Stimulated activated CD4-positive, alpha-beta T cell treated with anti-CD3 and anti-CD28 coated beads, Interleukin-15, amount 100 ng/mL, for 24 hours (primary cell): ENCODE measurements at regions not wholly inside any gene's neighbourhood (a gene's known extent, or its start where the extent isn't known, plus 50 kb on each side); places are given as distances from the start of the nearest gene placed in this dataset.

ENCODE experiments used
- DNase-seq: peaks from one replicate; pipeline ENCODE4 v3.0.0-alpha.2; 2020

DNA sequence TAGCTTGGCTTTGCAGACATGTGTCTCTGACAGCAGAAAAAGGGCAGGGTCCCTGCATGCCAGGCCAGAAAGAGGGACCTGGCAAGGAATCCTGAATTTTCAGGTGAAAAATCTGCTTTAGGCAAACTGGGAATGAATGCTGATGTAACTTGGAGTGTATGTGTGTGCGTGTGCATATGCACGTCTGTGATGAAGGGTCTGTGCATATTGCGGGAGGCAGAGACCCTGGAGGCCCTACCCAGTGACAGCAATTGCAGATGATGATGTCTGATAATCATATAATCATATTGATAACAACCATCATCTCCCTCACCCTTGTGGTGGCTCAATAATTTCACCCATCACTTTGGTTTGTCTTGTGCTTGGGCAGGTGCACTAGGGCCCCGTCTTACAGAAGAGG, 80.7 kb upstream of the SDK2 start:
- DNase-seq = no peak

DNA sequence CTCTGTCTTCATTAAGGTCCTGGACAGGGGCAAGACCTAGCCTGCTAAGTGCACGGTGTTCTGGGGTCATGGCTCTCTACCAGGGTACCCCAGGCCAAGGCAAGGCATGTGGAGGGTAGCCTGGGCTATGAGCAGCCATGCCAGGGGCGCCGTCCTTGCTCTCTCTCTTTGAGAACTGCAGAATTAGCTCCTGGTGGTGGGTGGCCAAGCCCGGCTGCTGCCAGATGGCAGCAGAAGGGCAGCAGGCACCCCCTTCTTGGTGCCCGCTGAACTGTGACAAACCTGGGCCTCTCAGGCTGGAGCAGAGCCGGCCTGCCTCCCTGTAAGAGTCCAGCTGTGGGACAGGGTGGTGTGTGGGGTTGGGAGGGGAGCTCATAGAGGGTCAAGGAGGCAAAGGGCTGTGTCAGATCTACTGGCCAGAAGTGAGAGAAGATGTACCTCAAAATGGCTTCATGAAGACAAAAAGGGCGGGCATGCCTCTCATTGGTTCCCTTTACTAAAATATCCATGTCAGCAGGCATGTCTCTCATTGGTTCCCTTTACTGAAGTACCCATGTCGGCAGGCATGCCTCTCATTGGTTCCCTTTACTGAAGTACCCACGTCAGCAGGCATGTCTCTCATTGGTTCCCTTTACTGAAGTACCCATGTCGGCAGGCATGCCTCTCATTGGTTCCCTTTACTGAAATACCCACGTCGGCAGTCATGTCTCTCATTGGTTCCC, 81.7 kb upstream of the SDK2 start:
- DNase-seq = no peak

DNA sequence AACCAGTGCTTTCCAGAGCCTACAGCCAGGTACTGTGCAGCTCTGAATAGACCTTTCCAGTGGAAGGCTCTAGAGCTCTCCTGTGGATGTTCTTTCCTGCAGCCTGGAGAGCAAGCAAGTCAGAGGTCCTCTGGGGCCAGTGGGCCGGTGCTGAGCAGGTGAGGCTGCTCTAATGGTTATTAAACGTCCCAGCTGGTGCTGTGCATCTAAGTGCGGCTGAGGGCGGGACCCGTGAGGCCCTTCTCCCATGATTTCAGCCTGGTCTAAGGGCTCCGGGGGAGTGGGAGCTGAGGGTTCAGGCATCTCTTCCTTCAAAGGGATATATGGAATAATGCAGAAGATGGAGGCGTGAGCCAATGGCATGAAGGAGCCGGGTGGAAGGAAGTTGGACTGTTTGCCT, 83.7 kb upstream of the SDK2 start:
- no peak for DNase-seq

DNA sequence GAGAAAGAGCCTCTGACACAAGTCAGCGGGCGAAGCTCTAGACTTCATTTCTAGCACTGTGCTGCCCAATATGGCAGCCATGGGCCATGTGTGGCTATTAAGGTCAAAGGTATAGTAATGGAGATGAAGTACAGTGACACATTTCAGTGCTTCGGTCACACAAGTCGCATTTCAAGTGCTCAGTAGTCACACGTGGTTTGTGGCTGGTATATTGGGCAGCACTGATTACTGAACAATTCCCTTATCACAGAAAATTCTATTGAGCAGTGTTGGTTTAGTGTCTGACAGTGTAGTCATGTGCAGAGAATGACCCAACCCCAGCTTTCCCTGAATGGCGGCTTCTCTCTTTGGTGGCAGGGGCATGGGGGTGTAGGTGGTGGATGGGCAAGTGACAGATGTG, 84.9 kb upstream of the SDK2 start:
- DNase-seq = no peak

DNA sequence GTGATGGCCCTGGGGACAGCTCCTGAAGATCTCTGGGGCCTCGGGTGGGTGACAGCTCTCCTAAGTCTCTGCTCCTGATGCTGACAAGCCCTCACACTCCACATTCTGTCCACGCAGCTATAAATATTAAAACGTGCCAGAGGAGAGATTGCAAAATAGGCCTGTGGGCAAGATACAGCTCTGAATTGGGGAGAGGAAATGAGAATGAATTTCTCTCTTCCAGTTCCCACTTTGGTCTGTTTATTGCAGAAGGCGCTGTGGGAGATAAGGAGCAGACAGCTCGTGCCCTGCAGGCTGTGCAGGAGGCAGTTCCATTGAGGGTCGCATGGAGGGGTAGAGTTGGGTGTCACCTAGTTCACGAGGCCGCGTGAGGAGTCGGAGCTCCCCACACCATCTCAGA, 87.5 kb upstream of the SDK2 start:
- no peak for DNase-seq

DNA sequence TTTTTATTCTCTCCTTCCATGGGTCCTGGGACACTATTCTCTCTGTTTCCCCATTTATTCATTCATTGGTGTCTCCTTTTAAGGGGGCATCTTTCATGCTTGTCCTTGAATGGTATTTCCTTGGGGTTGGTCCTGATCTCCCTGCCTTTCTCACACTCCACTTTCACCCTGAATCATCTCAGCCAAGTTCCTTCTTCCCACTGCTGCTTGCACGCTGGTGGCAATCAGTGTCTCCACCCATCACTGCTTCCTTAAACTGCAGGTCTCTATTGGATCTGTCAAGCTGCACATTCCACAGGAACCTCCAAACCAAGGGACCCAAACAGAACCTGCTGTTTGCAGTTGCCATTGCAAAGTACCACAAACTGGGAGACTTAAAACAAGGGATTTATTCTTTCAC, 89.3 kb upstream of the SDK2 start:
- DNase-seq = no peak

DNA sequence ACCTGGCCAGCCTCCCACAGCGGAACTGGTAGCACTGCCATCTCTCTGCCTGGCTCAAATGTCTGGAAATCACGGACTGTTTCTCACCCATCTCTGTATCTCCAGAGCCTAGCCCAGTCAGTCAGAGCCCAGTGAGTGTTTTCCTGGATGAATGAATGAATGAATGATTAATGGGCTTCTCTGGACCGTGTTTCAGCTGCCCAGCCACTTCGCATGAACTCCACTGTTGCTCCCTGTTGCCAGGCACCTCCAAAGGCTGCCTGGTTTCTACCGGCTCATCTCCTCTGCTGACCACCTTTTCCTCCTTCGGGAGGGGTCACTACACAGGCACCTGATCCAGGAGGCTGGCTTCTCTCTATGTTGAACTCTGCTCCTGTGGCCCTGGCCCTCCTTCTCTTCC, 91.0 kb upstream of the SDK2 start:
- no peak for DNase-seq

DNA sequence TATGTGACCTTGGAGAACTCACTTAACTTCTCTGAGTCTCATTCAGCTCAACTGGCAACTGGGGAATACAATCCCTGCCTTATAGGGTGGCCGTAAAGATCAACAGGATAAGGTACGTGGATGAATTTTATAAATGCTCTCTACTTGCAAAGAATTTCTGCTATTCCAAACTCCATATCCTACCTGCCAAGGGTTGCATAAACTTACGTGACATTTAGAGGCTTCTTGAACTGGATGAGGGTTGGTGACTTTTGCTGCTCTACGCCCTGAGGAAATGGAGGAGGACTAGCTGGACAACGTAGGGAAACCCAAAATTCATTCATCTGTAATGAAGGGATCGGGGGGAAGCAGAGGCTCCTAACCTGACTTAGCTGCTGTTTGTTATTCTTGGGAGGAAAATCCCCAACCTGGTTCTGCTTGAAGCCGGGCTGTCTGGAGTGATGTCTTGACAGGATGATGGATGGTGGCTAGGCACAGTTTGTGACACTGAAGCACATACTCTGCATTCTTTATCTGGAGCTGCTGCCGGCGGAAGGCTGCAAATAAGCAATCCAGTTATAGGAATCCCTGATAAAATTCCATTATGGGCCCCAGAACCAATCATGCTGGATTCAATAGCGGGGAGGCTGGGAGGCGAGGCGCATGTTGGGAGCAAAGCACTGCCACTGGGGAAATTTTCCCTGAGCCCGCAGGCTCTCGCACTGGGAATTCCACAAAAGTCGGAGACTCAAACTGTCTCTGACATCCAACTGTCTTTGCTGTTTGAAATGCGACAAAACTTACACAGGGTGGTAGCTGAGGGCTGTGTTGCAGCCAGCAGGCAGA, 94.7 kb upstream of the SDK2 start:
- DNase-seq = no peak

DNA sequence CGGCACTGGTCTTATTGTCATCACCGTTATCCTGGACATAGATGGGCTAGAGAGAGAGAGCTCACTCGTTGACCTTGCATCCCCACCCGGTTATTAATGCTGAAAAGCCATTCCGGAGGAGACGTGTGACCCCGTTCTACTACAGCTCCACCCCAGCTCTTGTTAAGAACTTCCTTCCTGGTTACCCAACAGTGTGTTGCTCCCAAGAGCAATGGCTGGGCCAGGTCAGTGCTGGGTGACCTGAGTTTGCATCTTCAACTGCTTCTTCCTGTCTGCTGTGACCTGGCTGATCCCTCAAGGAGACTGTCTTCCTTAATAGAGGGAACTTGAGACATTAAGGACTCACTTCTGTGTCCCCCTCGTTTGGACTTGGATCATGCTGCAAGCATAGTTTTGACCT, 96.1 kb upstream of the SDK2 start:
- no peak for DNase-seq

DNA sequence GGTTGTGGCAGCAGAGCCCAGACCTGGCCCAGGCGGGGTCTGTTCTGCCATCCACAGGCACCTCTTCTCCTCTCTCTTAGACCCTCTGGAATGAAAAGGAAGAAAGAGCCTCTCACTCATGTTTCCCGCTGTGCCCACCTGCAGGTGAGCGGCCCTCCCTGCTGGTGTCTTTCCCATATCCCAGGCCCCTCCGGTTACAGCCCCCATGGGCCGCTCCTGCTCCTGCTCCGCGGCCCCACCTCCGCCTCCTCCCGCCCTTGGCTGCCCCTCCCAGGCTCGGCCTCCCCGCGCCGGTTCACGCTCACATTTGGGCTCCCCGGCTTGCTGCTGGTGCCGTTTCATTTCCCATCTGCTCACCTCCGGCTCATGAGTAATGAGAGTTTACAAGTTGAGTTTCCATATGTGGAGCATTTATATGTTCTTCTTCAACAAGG, 98.7 kb upstream of the SDK2 start:
- DNase-seq = no peak

DNA sequence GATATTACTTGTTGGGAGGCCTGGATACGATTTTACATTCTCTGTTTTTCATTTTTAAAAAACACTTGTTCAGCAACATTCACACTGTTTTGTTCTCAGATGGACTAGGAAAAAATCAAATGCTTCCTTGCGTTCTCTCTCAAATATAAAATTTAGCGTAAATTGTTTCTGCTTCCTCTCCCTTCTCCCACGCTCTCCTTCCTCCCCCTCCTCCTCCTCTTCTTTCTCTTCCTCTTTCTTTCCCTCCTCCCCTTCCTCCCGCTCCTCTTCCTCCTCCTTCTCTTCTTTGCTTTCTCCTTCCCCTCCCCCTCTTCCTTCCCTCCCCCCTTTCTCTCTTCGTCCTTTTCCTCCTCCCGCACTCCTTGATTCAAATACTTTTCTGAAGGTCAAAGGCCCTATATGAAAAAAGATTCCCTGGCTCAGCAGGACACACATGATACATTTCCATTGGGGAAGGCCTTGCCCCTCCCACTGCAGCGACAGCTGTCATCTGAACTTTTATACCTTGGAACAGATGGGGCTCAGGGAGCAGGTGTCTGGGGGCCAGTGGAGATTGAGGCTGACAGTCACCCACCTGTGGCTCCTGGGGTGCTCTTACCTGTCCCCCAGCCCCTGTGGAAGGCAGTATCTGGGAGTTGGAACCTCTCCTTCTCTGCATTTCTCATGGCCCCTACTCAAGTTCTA, 99.4 kb upstream of the SDK2 start:
- no peak for DNase-seq

DNA sequence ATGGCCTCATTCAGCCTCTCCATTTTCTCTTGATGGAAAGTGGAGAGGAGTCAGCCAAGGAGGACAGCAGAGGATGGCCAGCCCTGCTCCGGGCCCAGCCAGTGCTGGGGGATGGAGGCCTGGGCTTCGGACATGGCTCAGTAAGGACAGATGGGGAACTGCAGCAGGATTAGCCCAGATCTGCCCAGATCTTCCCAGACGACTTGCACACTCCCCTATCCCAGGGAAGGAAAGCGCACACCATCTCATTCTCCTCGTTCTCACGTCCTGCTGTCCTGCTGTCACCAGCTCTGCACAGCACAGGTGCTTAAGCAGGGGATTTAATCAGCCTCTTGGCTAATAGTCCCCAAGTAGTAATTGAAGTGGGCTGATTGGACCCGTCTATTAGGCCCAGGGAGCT, 100.2 kb upstream of the SDK2 start:
- DNase-seq = no peak

DNA sequence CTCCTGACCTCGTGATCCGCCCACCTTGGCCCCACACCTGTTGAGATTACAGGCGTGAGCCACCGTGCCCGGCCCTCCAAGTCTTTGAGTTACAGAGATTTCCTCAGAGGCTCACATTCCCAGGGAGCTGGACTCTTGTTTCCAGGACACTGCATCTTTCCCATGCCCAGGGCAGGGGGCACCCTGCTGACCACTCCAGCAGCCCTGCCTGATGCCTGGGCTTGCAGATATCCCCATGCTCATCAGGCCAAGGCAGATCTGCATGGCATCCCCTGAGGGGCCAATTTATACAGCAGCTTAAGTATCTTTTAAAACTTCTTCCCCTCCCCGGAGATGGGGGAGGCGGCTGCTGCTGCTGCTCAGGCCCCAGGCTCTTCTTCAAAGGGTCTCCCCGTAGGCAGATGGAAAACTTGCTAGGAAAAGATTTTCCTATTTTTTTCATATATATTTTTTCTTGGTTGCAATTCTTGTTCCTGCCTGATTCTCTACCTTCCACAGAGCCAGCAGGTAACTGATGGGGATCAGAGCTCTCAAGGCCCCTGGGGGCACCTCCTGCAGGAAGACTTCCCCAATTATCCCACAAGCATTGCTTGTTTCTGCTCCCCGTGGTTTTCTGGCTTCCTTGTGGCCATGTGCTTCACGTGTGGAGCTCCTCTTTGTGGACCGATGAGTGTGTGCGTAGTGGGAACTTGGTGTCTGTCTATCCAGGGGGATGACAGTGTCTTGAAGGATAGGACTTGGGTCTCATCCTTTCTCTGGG, 102.2 kb upstream of the SDK2 start:
- DNase-seq = no peak

DNA sequence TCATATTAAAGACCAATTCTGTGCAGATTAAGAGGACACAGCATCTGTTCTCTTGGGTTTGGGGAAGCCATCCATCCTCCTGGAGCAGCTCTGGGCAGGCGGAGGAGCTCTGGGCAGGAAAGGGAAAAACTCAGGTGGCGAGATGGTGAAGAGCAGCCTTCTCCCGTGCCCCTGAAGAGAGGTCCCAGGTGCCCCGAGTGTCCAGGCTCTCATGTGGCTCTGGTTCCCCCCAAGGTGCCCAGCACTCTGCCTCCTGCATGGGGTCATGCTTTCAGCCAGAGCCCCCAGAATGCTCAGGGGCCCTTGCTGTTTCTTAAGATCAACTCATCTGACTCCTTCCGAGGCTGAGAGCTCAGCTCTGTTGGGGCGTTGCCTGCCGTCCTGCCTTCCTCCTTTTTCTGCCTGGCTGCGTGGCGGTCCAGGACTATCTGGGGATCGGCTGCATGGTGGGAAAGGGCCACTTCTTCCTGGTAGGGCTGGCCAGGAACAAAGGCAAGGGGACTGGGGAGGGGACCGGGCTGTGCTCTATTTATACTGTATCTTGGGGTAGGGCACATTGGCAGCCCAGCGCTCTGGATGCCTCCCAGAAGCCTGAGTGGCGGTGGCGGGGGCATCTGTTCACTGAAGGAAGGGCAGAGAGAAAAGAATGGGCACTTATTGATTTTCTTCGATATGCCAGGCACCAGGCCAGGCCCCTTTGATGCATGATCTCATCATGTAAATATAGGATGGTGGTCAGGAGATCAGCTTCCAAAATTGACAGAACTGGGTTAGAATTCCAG, 103.2 kb upstream of the SDK2 start:
- no peak for DNase-seq

DNA sequence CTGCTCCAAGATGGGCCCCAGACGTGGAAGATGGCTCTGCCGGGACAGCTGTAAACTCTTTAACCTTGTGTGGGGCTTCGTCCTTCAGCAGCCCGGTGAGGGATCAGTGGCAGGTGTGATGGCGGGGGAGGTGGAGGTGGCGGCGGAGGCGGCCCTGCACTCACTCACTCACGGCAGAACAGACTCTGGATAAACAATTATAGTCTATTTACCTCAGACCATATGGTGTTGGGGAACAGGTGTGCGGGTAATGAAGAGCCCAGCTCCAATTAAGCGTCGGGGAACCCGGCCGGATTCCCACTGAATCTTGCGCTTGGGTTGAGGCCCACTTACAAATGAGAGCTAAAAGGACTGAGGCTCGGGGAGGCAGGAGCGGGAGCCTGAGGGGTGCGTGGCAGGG, 104.3 kb upstream of the SDK2 start:
- DNase-seq = no peak

DNA sequence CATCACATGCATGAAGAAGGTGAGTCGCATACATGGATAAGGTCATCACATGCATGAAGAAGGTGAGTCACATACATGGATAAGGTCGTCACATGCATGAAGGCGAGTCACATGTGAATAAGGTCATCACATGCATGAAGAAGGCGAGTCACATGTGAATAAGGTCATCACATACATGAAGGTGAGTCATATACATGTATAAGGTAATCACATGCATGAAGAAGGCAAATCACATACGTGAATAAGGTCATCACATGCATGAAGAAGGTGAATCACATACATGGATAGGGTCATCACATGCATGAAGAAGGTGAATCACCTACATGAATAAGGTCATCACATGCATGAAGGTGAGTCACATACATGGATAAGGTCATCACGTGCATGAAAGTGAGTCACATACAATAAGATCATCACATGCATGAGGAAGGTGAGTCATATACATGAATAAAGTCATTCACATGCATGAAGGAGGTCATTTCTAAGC, 105.1 kb upstream of the SDK2 start:
- DNase-seq = no peak

DNA sequence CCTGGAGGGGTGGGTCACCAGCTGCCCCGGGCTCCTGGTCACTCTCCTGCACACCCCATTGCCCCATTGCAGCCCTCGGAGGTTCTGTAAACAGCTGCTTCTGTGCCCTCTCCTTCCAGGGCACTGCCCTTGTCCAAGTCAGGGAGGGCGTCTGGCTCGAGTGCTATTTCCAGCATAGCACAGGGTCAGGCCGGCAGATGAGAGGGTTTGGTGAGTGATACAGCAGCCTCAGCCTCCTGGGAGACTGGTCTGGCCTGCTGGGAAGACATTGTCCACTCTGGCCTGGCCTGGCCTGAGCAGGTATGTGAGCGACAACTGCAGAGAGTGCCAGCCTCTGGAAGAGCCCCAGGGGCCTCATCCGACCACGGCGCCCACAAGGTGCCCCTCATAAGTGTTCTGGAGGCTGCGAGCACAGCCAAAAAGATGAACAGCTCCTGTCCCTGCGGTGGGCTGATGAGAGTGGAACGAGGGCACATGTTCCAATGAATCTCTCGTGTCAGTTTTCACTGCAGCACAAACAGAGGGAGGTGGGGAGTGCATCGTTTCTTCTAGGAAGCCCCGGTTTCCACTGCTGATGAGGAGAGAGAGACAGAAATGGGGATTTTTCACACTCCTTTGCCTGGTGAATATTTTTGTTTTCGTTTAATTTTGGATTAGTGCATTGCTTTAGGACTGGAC, 105.8 kb upstream of the SDK2 start:
- no peak for DNase-seq

DNA sequence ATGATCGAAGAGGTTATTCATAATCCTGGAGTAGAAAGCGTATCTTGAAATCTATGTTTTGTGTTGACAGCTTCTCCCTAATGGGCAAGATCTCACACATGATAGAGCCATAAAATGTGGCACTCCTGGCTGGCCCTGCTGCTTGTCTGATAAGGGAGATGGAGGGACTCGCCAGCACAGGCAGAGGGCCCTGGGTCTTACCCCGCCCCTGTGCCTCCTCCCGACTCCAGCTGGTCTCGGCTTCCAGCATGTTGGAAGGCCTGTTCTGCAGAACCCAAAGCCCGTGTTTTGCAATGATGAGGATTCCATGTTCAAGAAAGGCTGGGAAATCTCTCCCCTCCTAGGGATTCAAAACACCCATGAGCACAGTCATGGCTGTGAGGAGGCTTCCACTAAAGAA, 106.7 kb upstream of the SDK2 start:
- no peak for DNase-seq

DNA sequence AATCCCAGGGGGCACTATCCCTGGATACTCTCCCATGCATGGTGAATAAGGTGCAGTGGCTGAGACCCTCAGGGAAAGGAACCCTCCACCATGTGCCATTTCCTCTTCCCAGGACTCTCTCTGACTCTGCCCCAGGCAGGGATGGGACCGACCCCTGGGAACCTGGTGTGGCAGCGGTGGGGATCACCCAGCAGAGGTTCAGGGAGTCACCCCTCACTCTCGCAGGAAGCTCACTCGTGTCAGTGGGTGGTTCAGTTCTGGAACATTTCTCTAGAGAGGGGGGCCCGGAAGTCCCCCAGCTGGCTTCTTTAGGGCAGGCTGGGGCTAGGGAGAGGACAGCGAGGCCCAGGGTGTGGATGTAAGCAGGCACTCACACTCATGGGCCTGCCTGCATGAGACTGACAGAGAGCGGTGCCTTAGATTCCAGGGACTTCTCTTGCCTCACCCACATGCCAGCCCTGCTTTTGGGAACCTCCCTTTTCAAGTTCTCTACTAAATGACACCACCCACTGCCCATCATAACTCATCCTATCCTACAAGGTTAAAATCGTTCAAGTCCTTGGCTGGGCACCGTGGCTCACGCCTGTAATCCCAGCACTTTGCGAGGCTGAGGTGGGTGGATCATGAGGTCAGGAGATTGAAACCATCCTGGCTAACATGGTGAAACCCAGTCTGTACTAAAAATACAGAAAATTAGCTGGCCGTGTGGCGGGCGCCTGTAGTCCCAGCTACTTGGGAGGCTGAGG, 109.7 kb upstream of the SDK2 start:
- DNase-seq = no peak

DNA sequence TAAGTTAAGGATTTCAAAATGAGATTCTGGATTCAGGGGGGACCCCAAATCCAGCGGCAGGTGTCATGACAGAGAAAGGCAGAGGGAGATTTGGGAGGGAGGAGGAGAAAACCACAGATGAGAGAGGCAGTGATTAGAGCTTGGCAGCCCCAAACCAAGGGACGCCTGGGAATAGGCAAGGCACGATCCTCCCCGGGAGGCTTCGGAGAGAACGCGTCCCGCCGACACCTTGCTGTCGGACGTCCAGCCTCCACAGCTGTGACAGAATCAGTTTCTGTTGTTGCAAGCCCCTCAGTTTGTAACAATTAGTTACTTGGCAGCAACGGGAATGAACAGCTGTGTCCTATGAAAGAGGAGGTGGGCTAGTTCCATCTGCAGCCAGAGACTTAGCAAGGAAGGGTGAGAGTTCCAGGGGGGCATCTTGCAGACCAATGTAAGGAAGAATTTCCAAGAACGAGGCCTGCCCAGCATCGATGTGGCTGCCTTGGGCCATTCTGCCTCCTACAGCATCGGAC, 110.7 kb upstream of the SDK2 start:
- DNase-seq = no peak

DNA sequence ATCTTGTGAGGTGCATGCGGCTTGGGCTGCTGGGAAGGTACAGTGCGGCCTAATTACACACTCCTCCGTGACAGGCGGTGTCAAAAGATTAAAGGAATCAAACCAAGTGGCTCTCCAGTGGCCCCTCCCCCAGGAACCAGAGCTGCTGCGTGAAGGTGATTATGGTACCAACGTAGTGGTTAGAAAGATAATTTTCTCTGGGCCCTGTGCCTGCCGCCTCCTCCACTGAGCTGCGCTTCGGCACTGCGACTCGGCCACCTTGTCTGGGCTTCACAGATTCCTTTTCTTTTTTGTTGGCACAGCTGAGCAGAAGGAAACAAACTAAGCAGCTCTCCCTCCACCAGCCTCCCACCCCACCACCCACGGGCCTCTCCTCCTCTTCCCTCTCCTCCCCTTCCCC, 113.2 kb upstream of the SDK2 start:
- DNase-seq = no peak
